K562 (cell line): ENCODE measurements at regions not wholly inside any gene's neighbourhood (a gene's known extent, or its start where the extent isn't known, plus 50 kb on each side); places are given as distances from the start of the nearest gene placed in this dataset.

ENCODE experiments used
- ATAC-seq: fragments of 200-7000 bp; cut with Tn5 transposase; 3 replicates; pipeline ENCODE4 v1.9.1; 2020; ENCODE audit warnings: moderate library complexity
- BruUV-seq: library from RNA; stranded (reverse); fragments of 400-500 nt; replicated peaks from 2 replicates; lab custom pipeline; 2021; lab: Mats Ljungman, UMichigan
- CTCF ChIA-PET: fragments of 300-600 bp; formaldehyde crosslinking; extraction: SDS; loops from one replicate; lab custom pipeline; 2021; ENCODE audit warnings: low intra/inter-chr PET ratio; lab: Yijun Ruan, JAX
- POLR2A ChIA-PET: fragments of 300-600, 350-650 bp; sonication (Branson Sonifier 250); formaldehyde crosslinking; extraction: SDS; loops from one replicate; lab custom pipeline; 2021; ENCODE audit warnings: antibody characterized with exemption, inconsistent platforms; lab: Yijun Ruan, JAX
- DNase-seq, 4 experiments: peaks; one replicate each; pipeline versions ENCODE4 v3.0.0 to v3.0.0-alpha.2; 2011 to 2018; ENCODE audit warnings: low spot score in 3 of 4, mixed read lengths in 3 of 4; ENCODE audit errors: extremely low read depth in 1 of 4
- FAIRE-seq: peaks from 2 replicates; lab custom pipeline; 2011; peaks lifted over from hg19 to GRCh38; lab: Jason Lieb, UNC
- H2AFZ ChIP-seq: 2 replicates; pipeline ENCODE4 v1.6.0; 2011; ENCODE audit warnings: low read depth, low read length, control low read depth, inconsistent platforms
- H3K27ac ChIP-seq: fragments of 200-600 bp; 3 replicates; pipeline ENCODE4 v1.8.0; 2011; ENCODE audit warnings: low read depth, mild to moderate bottlenecking, control low read depth, inconsistent platforms, low read length, moderate library complexity, mixed read lengths; ENCODE audit errors: extremely low read depth
- H3K27me3 ChIP-seq, 2 experiments: fragments of 300-600 bp in 1 of 2; 2 replicates in 1 of 2; 3 replicates in 1 of 2; pipeline versions ENCODE4 v1.6.0 to v1.8.0; 2011; ENCODE audit warnings: inconsistent platforms in 2 of 2, low read length in 2 of 2, mild to moderate bottlenecking in 1 of 2, mixed read lengths in 1 of 2, moderate library complexity in 1 of 2; ENCODE audit not compliant: control insufficient read depth in 2 of 2, insufficient read depth in 2 of 2
- H3K36me3 ChIP-seq: fragments of 300-600 bp; 3 replicates; pipeline ENCODE4 v1.8.0; 2011; ENCODE audit warnings: mild to moderate bottlenecking, low read length, inconsistent platforms; ENCODE audit not compliant: control insufficient read depth, insufficient read depth
- H3K4me1 ChIP-seq, 2 experiments: fragments of 200-600 bp in 1 of 2; replicated peaks in 1 of 2; 2 replicates in 1 of 2; 3 replicates in 1 of 2; pipeline versions ENCODE4 v1.5.1 to v1.8.0; 2011; ENCODE audit warnings: inconsistent platforms in 2 of 2, low read length in 2 of 2, mild to moderate bottlenecking in 1 of 2, mixed read lengths in 1 of 2, moderate library complexity in 1 of 2; ENCODE audit not compliant: control insufficient read depth in 2 of 2, insufficient read depth in 2 of 2
- H3K4me2 ChIP-seq: 2 replicates; pipeline ENCODE4 v1.6.1; 2011; ENCODE audit warnings: low read length, control low read depth, inconsistent platforms, mixed read lengths; ENCODE audit not compliant: insufficient read depth
- H3K4me3 ChIP-seq: fragments of 200-600 bp; sonication (generic), shearing (Covaris generic); 2 replicates; pipeline ENCODE4 v1.5.1; 2016; ENCODE audit warnings: control low read depth, inconsistent platforms
- H3K79me2 ChIP-seq: fragments of 200-600 bp; 3 replicates; pipeline ENCODE4 v1.8.0; 2011; ENCODE audit warnings: low read length, inconsistent platforms; ENCODE audit not compliant: control insufficient read depth, insufficient read depth
- H3K9ac ChIP-seq, 2 experiments: 2 replicates each; pipeline versions ENCODE4 v1.6.0 to v1.6.1; 2011; ENCODE audit warnings: low read depth in 2 of 2, low read length in 2 of 2, control low read depth in 1 of 2, inconsistent platforms in 1 of 2, mild to moderate bottlenecking in 1 of 2, mixed read lengths in 1 of 2; ENCODE audit not compliant: insufficient read depth in 1 of 2
- H3K9me1 ChIP-seq: one replicate; pipeline ENCODE4 v1.6.0; 2011; ENCODE audit warnings: inconsistent platforms, mild to moderate bottlenecking, low read length, moderate library complexity; ENCODE audit not compliant: control insufficient read depth, insufficient read depth
- H3K9me3 ChIP-seq: replicated peaks from 2 replicates; pipeline ENCODE4 v1.5.1; 2011; ENCODE audit warnings: low read depth, low read length, inconsistent platforms; ENCODE audit not compliant: control insufficient read depth, insufficient read depth
- H4K20me1 ChIP-seq: replicated peaks from 2 replicates; pipeline ENCODE4 v1.6.1; 2011; ENCODE audit warnings: low read length, inconsistent platforms, mixed read lengths; ENCODE audit not compliant: control insufficient read depth, insufficient read depth
- E2F8 ChIP-seq: fragments of 450-650 bp; IDR thresholded peaks from 2 replicates; pipeline ENCODE4 v1.7.1; 2018; ENCODE audit warnings: mild to moderate bottlenecking, low read depth; ENCODE audit not compliant: partially characterized antibody
- KAT2B ChIP-seq: IDR thresholded peaks from one replicate; pipeline ENCODE4 v1.6.1; 2012; ENCODE audit warnings: low read depth, mild to moderate bottlenecking, control low read depth, inconsistent platforms, low read length, moderate library complexity
- MTA2 ChIP-seq: fragments of 450-650 bp; IDR thresholded peaks from 2 replicates; pipeline ENCODE4 v1.6.1; 2016; ENCODE audit warnings: low read depth
- TBL1XR1 ChIP-seq, 2 experiments: IDR thresholded peaks; 2 replicates each; pipeline ENCODE4 v1.6.1; 2012; ENCODE audit warnings: improper control_type of control experiment in 2 of 2, low read length in 2 of 2, mild to moderate bottlenecking in 1 of 2
- THRB ChIP-seq: fragments of 450-650 bp; formaldehyde crosslinking; conservative IDR thresholded peaks from 2 replicates; pipeline ENCODE4 v1.4.0; 2022; ENCODE audit warnings: mild to moderate bottlenecking, missing genetic modification characterization
- USF1 ChIP-seq: sonication (generic); formaldehyde crosslinking; IDR thresholded peaks from 2 replicates; pipeline ENCODE4 v1.9.0; 2022; ENCODE audit warnings: mild to moderate bottlenecking, missing genetic modification reagents
- ZNF586 ChIP-seq: fragments of 450-650 bp; formaldehyde crosslinking; conservative IDR thresholded peaks from 2 replicates; pipeline ENCODE4 v1.4.0; 2020; ENCODE audit warnings: mild to moderate bottlenecking, moderate library complexity
- WGBS: fragments of 100-300 bp; shearing (Covaris generic); methylation state at CpG from one replicate; pipeline ENCODE4 v1.1.6; 2016; ENCODE audit warnings: low coverage, mixed read lengths; ENCODE audit not compliant: insufficient coverage; ENCODE audit errors: missing lambda C conversion rate; 5-methylcytosine and 5-hydroxymethylcytosine counted together
- in situ Hi-C: fragments of 300-500 bp; cut with MboI; formaldehyde crosslinking; loops from 4 replicates; pipeline ENCODE4 v1.15.0; 2018; ENCODE audit warnings: inconsistent platforms, mixed read lengths
- intact Hi-C: fragments of 100-400 bp; cut with micrococcal nuclease; formaldehyde crosslinking; loops from 2 replicates; pipeline ENCODE4 v1.14.2; 2022

GRCh38 chr1:88463401-88463985 is 220.6 kb upstream of the PKN2 start:
- no peak overlapping the region for H2AFZ ChIP-seq
- no peak overlapping the region for H3K27ac ChIP-seq
- peaks cover 0 to 12% of the 10 kb centered on the region in 2 experiments; a peak in 1 of 5 replicates for H3K4me1 ChIP-seq
- intact Hi-C loops, result no loop called here
- no peaks in the 10 kb centered on the region for H4K20me1 ChIP-seq
- CTCF ChIA-PET, result no interaction called here
- in situ Hi-C loops, result no loop called here
- FAIRE-seq, result no peak
- DNase-seq, result no peak
- H3K27me3 ChIP-seq, result peaks cover 0 to 8% of the 10 kb centered on the region in 2 experiments; a peak in 2 of 5 replicates
- no peak overlapping the region for H3K4me2 ChIP-seq
- BruUV-seq, result no TSS peak
- WGBS, result 2% methylated on average over 7 of the region's 7 CpGs
- no peak overlapping the region for H3K9ac ChIP-seq
- no peaks in the 10 kb centered on the region for H3K79me2 ChIP-seq
- POLR2A ChIA-PET, result no interaction called here
- ATAC-seq, result no peak
- H3K36me3 ChIP-seq, result no peaks in the 10 kb centered on the region
- H3K9me3 ChIP-seq, result no peaks in the 10 kb centered on the region
- no peaks in the 10 kb centered on the region for H3K9me1 ChIP-seq
- no peak overlapping the region for H3K4me3 ChIP-seq
- no peak for TF ChIP-seq USF1 (CRISPR knock-in tag)
- no peak for TF ChIP-seq KAT2B
- TF ChIP-seq TBL1XR1 (IDR thresholded peaks at IDR 0.05; ENCODE audit: low read length in 2 of 2), result no peak
- TF ChIP-seq THRB, result no peak
- TF ChIP-seq E2F8, result no peak
- no peak for TF ChIP-seq MTA2
- TF ChIP-seq ZNF586 (CRISPR knock-in tag), result no peak
